Trophoblast cell (in vitro differentiated cells and primary cell): ENCODE measurements at regions not wholly inside any gene's neighbourhood (a gene's known extent, or its start where the extent isn't known, plus 50 kb on each side); places are given as distances from the start of the nearest gene placed in this dataset.

Experiments
- DNase-seq, 2 donors: peaks; one replicate each; pipeline ENCODE4 v3.0.0-alpha.2; 2016
- H2AFZ ChIP-seq: 2 replicates; pipeline ENCODE4 v1.6.1; 2013; ENCODE audit warnings: low read length, moderate library complexity, mild to moderate bottlenecking; ENCODE audit not compliant: insufficient read depth, poor library complexity
- H2AK5ac ChIP-seq: 2 replicates; pipeline ENCODE4 v1.6.1; 2013; ENCODE audit warnings: mild to moderate bottlenecking, low read length
- H2BK120ac ChIP-seq: 2 replicates; pipeline ENCODE4 v1.6.1; 2013; ENCODE audit warnings: low read length, mild to moderate bottlenecking, moderate library complexity; ENCODE audit not compliant: insufficient read depth, poor library complexity
- H2BK12ac ChIP-seq: 2 replicates; pipeline ENCODE4 v1.6.1; 2013; ENCODE audit warnings: mild to moderate bottlenecking, low read length, moderate library complexity
- H2BK5ac ChIP-seq: 2 replicates; pipeline ENCODE4 v1.6.1; 2013; ENCODE audit warnings: low read length, low read depth, moderate library complexity, mild to moderate bottlenecking; ENCODE audit not compliant: poor library complexity
- H3K14ac ChIP-seq: 2 replicates; pipeline ENCODE4 v1.6.1; 2013; ENCODE audit warnings: mild to moderate bottlenecking, low read length
- H3K18ac ChIP-seq: 2 replicates; pipeline ENCODE4 v1.6.1; 2013; ENCODE audit warnings: mild to moderate bottlenecking, low read length
- H3K23ac ChIP-seq: 2 replicates; pipeline ENCODE4 v1.6.1; 2013; ENCODE audit warnings: low read length
- H3K27ac ChIP-seq: 2 replicates; pipeline ENCODE4 v1.5.1; 2013; ENCODE audit warnings: low read depth, mild to moderate bottlenecking, inconsistent platforms, low read length, moderate library complexity
- H3K27me3 ChIP-seq: 2 replicates; pipeline ENCODE4 v1.6.1; 2013; ENCODE audit warnings: inconsistent platforms, mild to moderate bottlenecking, low read length, moderate library complexity; ENCODE audit not compliant: insufficient read depth
- H3K36me3 ChIP-seq, 2 experiments: 1 replicate in 1 of 2; 2 replicates in 1 of 2; pipeline ENCODE4 v1.6.1; 2013; ENCODE audit warnings: low read length in 2 of 2, mild to moderate bottlenecking in 2 of 2, moderate library complexity in 1 of 2; ENCODE audit not compliant: insufficient read depth in 2 of 2, control insufficient read depth in 1 of 2
- H3K4ac ChIP-seq: 2 replicates; pipeline ENCODE4 v1.6.1; 2013; ENCODE audit warnings: low read depth, mild to moderate bottlenecking, low read length, moderate library complexity
- H3K4me1 ChIP-seq, 2 experiments: 1 replicate in 1 of 2; 2 replicates in 1 of 2; pipeline ENCODE4 v1.6.1; 2013; ENCODE audit warnings: low read length in 2 of 2, mild to moderate bottlenecking in 2 of 2, moderate library complexity in 1 of 2; ENCODE audit not compliant: insufficient read depth in 2 of 2, control insufficient read depth in 1 of 2
- H3K4me2 ChIP-seq: 2 replicates; pipeline ENCODE4 v1.6.1; 2013; ENCODE audit warnings: inconsistent platforms, mild to moderate bottlenecking, low read length, moderate library complexity
- H3K4me3 ChIP-seq: 2 replicates; pipeline ENCODE4 v1.5.1; 2013; ENCODE audit warnings: mild to moderate bottlenecking, low read depth, low read length, inconsistent platforms
- H3K79me1 ChIP-seq: one replicate; pipeline ENCODE4 v1.6.1; 2013; ENCODE audit warnings: low read length
- H3K79me2 ChIP-seq: 2 replicates; pipeline ENCODE4 v1.6.1; 2013; ENCODE audit warnings: low read length, mild to moderate bottlenecking; ENCODE audit not compliant: control insufficient read depth, insufficient read depth, poor library complexity
- H3K9ac ChIP-seq: 2 replicates; pipeline ENCODE4 v1.6.1; 2013; ENCODE audit warnings: mild to moderate bottlenecking, low read length
- H3K9me3 ChIP-seq: 2 replicates; pipeline ENCODE4 v1.6.1; 2013; ENCODE audit warnings: low read depth, mild to moderate bottlenecking, control low read depth, inconsistent platforms, low read length; ENCODE audit not compliant: insufficient read depth
- H4K12ac ChIP-seq: 2 replicates; pipeline ENCODE4 v1.6.1; 2013; ENCODE audit warnings: low read depth, mild to moderate bottlenecking, low read length, moderate library complexity
- H4K8ac ChIP-seq: 2 replicates; pipeline ENCODE4 v1.6.1; 2013; ENCODE audit warnings: low read depth, mild to moderate bottlenecking, low read length, moderate library complexity
- H4K91ac ChIP-seq: one replicate; pipeline ENCODE4 v1.6.1; 2013; ENCODE audit warnings: low read depth, mild to moderate bottlenecking, low read length, moderate library complexity
- WGBS: extraction: QIAGEN DNeasy Blood & Tissue Kit; methylation state at CpG from one replicate; pipeline ENCODE4 v1.1.7; 2013; ENCODE audit warnings: missing lambda C conversion rate; ENCODE audit not compliant: insufficient read length, insufficient coverage; ENCODE audit errors: extremely low coverage; 5-methylcytosine and 5-hydroxymethylcytosine counted together

- WGBS: no CpG with 5 or more reads among the region's 1 CpG
- H3K79me2 ChIP-seq: no peaks in the 10 kb centered on the region
Measured at GRCh38 chr3:67737140-67737539, 82.7 kb upstream of the SUCLG2 start.

GRCh38 chr3:67733269-67733950 lies 79.0 kb upstream of the SUCLG2 start:
- Histone ChIP-seq H2AFZ (no peak overlapping the region), H3K27me3 (no peaks in the 10 kb centered on the region), H3K23ac (no peak overlapping the region), H2BK5ac (no peak overlapping the region), H3K79me2 (no peaks in the 10 kb centered on the region), H3K18ac (no peak overlapping the region), H3K4me1 (no peaks in the 10 kb centered on the region), H2BK12ac (no peak overlapping the region), H2BK120ac (no peak overlapping the region), H2AK5ac (no peak overlapping the region), H3K14ac (no peak overlapping the region), H4K12ac (no peak overlapping the region), H3K36me3 (no peaks in the 10 kb centered on the region), H4K91ac (no peak overlapping the region), H3K4me3 (no peak overlapping the region), H3K4me2 (no peak overlapping the region), H3K9me3 (no peaks in the 10 kb centered on the region), H3K4ac (no peak overlapping the region), H4K8ac (no peak overlapping the region), H3K27ac (no peak overlapping the region), H3K79me1 (no peaks in the 10 kb centered on the region), H3K9ac (no peak overlapping the region)
- no CpG with 5 or more reads among the region's 3 CpGs for WGBS
- no peak for DNase-seq

More at GRCh38 chr3:67737140-67737539, 82.7 kb upstream of the SUCLG2 start:
- Histone ChIP-seq H3K18ac (no peak overlapping the region), H2BK120ac (no peak overlapping the region), H4K8ac (no peak overlapping the region), H3K14ac (no peak overlapping the region), H2AFZ (no peak overlapping the region), H4K91ac (no peak overlapping the region), H2BK5ac (no peak overlapping the region), H3K36me3 (no peaks in the 10 kb centered on the region), H3K4me2 (no peak overlapping the region), H3K9me3 (no peaks in the 10 kb centered on the region), H3K79me1 (no peaks in the 10 kb centered on the region), H2AK5ac (no peak overlapping the region), H3K4ac (no peak overlapping the region), H3K4me3 (no peak overlapping the region), H3K23ac (no peak overlapping the region), H3K27ac (no peak overlapping the region), H3K9ac (no peak overlapping the region), H3K4me1 (no peaks in the 10 kb centered on the region), H4K12ac (no peak overlapping the region), H3K27me3 (no peaks in the 10 kb centered on the region), H2BK12ac (no peak overlapping the region)
- DNase-seq: no peak

- no peaks in the 10 kb centered on the region for H3K36me3 ChIP-seq
- H3K9ac ChIP-seq: no peak overlapping the region
- DNase-seq: no peak
- no peak overlapping the region for H3K4ac ChIP-seq
- no peak overlapping the region for H2BK12ac ChIP-seq
- H4K12ac ChIP-seq: no peak overlapping the region
- peaks cover 4% of the 10 kb centered on the region for H3K9me3 ChIP-seq
- H3K27ac ChIP-seq: no peak overlapping the region
- no peaks in the 10 kb centered on the region for H3K79me1 ChIP-seq
- no peak overlapping the region for H3K14ac ChIP-seq
- no peak overlapping the region for H4K91ac ChIP-seq
- H2AK5ac ChIP-seq: no peak overlapping the region
- H3K4me2 ChIP-seq: no peak overlapping the region
- no peak overlapping the region for H2BK120ac ChIP-seq
- no peaks in the 10 kb centered on the region for H3K27me3 ChIP-seq
- H3K23ac ChIP-seq: no peak overlapping the region
- H4K8ac ChIP-seq: no peak overlapping the region
- no peak overlapping the region for H2BK5ac ChIP-seq
- H2AFZ ChIP-seq: no peak overlapping the region
- H3K79me2 ChIP-seq: no peaks in the 10 kb centered on the region
- no CpG with 5 or more reads among the region's 2 CpGs for WGBS
- no peak overlapping the region for H3K4me3 ChIP-seq
- H3K18ac ChIP-seq: no peak overlapping the region
- no peaks in the 10 kb centered on the region for H3K4me1 ChIP-seq
Measured at GRCh38 chr3:67724434-67724833, 70.0 kb upstream of the SUCLG2 start.

GRCh38 chr3:67723863-67724262 lies 69.5 kb upstream of the SUCLG2 start:
- Histone ChIP-seq H3K4me2 (no peak overlapping the region), H3K9me3 (peaks cover 4% of the 10 kb centered on the region), H3K27ac (no peak overlapping the region), H3K27me3 (no peaks in the 10 kb centered on the region), H2BK5ac (no peak overlapping the region), H3K79me2 (no peaks in the 10 kb centered on the region), H3K4me3 (no peak overlapping the region), H3K14ac (no peak overlapping the region), H3K18ac (no peak overlapping the region), H4K91ac (no peak overlapping the region), H3K9ac (no peak overlapping the region), H3K4me1 (no peaks in the 10 kb centered on the region), H3K79me1 (no peaks in the 10 kb centered on the region), H2BK120ac (no peak overlapping the region), H4K8ac (no peak overlapping the region), H2AFZ (no peak overlapping the region), H2BK12ac (no peak overlapping the region), H3K4ac (no peak overlapping the region), H3K36me3 (no peaks in the 10 kb centered on the region), H4K12ac (no peak overlapping the region), H3K23ac (no peak overlapping the region), H2AK5ac (no peak overlapping the region)
- DNase-seq: no peak
- no CpG with 5 or more reads among the region's 1 CpG for WGBS
